Activated T-helper 9 cell treated with anti-CD3 and anti-CD28 coated beads, Interleukin-2, amount 50 U/mL, for 16 hours (primary cell): ENCODE measurements at regions not wholly inside any gene's neighbourhood (a gene's known extent, or its start where the extent isn't known, plus 50 kb on each side); places are given as distances from the start of the nearest gene placed in this dataset.
"Not testable (repeated sequence)": the region's sequence is repeated elsewhere in the genome, so short reads cannot be mapped to it uniquely, and the experiment has no call there.

ENCODE experiments used
- DNase-seq: peaks from one replicate; pipeline ENCODE4 v3.0.0-alpha.2; 2020; ENCODE audit warnings: low read depth

- DNase-seq, result no peak
These were observed 403.9 kb upstream of the TBL1XR1 start for GRCh38 chr3:177601152-177601551.

- DNase-seq, result no peak
These were observed 405.4 kb upstream of the TBL1XR1 start for GRCh38 chr3:177602601-177603147.

- DNase-seq, result no peak
These were observed 405.9 kb upstream of the TBL1XR1 start for GRCh38 chr3:177603148-177603603.

GRCh38 chr3:177604181-177604580 is 406.9 kb upstream of the TBL1XR1 start:
- DNase-seq, result no peak

GRCh38 chr3:177606891-177607290 is 409.6 kb upstream of the TBL1XR1 start:
- DNase-seq, result no peak

- no peak for DNase-seq
These were observed 410.3 kb upstream of the TBL1XR1 start for GRCh38 chr3:177607589-177607988.

GRCh38 chr3:177608443-177608842 is 411.2 kb upstream of the TBL1XR1 start:
- DNase-seq, result no peak

GRCh38 chr3:177609613-177610012 is 412.3 kb upstream of the TBL1XR1 start:
- DNase-seq, result no peak

- no peak for DNase-seq
These were observed 413.0 kb upstream of the TBL1XR1 start for GRCh38 chr3:177610262-177610661.

- DNase-seq, result no peak
These were observed 413.7 kb upstream of the TBL1XR1 start for GRCh38 chr3:177610686-177611633.

- DNase-seq, result no peak
These were observed 414.6 kb upstream of the TBL1XR1 start for GRCh38 chr3:177611752-177612334.

- no peak for DNase-seq
These were observed 416.6 kb upstream of the TBL1XR1 start for GRCh38 chr3:177613901-177614300.

- no peak for DNase-seq
These were observed 417.7 kb upstream of the TBL1XR1 start for GRCh38 chr3:177615015-177615414.

- no peak for DNase-seq
These were observed 421.8 kb upstream of the TBL1XR1 start for GRCh38 chr3:177618873-177619733.

GRCh38 chr3:177620073-177620472 is 422.8 kb upstream of the TBL1XR1 start:
- DNase-seq, result no peak

GRCh38 chr3:177622520-177622919 is 425.2 kb upstream of the TBL1XR1 start:
- no peak for DNase-seq

- no peak for DNase-seq
These were observed 425.8 kb upstream of the TBL1XR1 start for GRCh38 chr3:177622982-177623617.

GRCh38 chr3:177624528-177625495 is 427.5 kb upstream of the TBL1XR1 start:
- no peak for DNase-seq

GRCh38 chr3:177626045-177626444 is 428.8 kb upstream of the TBL1XR1 start:
- DNase-seq, result no peak

- not testable (repeated sequence) for DNase-seq
These were observed 430.9 kb upstream of the TBL1XR1 start for GRCh38 chr3:177628095-177628719.
